GM19043 (cell line): ENCODE measurements at regions not wholly inside any gene's neighbourhood (a gene's known extent, or its start where the extent isn't known, plus 50 kb on each side); places are given as distances from the start of the nearest gene placed in this dataset.
"Not testable (repeated sequence)": the region's sequence is repeated elsewhere in the genome, so short reads cannot be mapped to it uniquely, and the experiment has no call there.

Experiments
- ATAC-seq: cut with Tn5 transposase; IDR thresholded peaks from one replicate; pipeline ENCODE4 v1.9.1; 2021; ENCODE audit warnings: low read depth; ENCODE audit not compliant: unreplicated experiment

- ATAC-seq = no peak
Measured at GRCh38 chr18:76307293-76307690, 187.8 kb downstream of the ZNF516 start.

- ATAC-seq = no peak
Measured at GRCh38 chr18:76306685-76307292, 188.3 kb downstream of the ZNF516 start.

GRCh38 chr18:76285866-76286265 is 209.2 kb downstream of the ZNF516 start:
- no peak for ATAC-seq

- no peak for ATAC-seq
Measured at GRCh38 chr18:76281565-76281964, 213.5 kb downstream of the ZNF516 start.

GRCh38 chr18:76277801-76278200 is 217.2 kb downstream of the ZNF516 start:
- ATAC-seq = no peak

GRCh38 chr18:76275727-76276313 is 219.2 kb downstream of the ZNF516 start:
- ATAC-seq = no peak

GRCh38 chr18:76274468-76275289 is 220.4 kb downstream of the ZNF516 start:
- no peak for ATAC-seq

GRCh38 chr18:76273956-76274355 is 221.1 kb downstream of the ZNF516 start:
- no peak for ATAC-seq

GRCh38 chr18:76273036-76273545 is 222.0 kb downstream of the ZNF516 start:
- ATAC-seq = no peak

GRCh38 chr18:76267423-76267822 is 227.6 kb downstream of the ZNF516 start:
- not testable (repeated sequence) for ATAC-seq

- no peak for ATAC-seq
Measured at GRCh38 chr18:76266236-76266991, 228.6 kb downstream of the ZNF516 start.

GRCh38 chr18:76265497-76266235 is 229.4 kb downstream of the ZNF516 start:
- ATAC-seq = no peak

GRCh38 chr18:76264876-76265250 is 230.2 kb downstream of the ZNF516 start:
- no peak for ATAC-seq

- ATAC-seq = no peak
Measured at GRCh38 chr18:76264198-76264875, 230.7 kb downstream of the ZNF516 start.

- ATAC-seq = no peak
Measured at GRCh38 chr18:76263046-76264005, 231.7 kb downstream of the ZNF516 start.

GRCh38 chr18:76260941-76261472 is 234.0 kb downstream of the ZNF516 start:
- no peak for ATAC-seq

GRCh38 chr18:76259711-76260110 is 235.3 kb downstream of the ZNF516 start:
- no peak for ATAC-seq

GRCh38 chr18:76259096-76259495 is 235.9 kb downstream of the ZNF516 start:
- no peak for ATAC-seq
